ENCODE measurements at regions not wholly inside any gene's neighbourhood (a gene's known extent, or its start where the extent isn't known, plus 50 kb on each side); places are given as distances from the start of the nearest gene placed in this dataset.

DNA sequence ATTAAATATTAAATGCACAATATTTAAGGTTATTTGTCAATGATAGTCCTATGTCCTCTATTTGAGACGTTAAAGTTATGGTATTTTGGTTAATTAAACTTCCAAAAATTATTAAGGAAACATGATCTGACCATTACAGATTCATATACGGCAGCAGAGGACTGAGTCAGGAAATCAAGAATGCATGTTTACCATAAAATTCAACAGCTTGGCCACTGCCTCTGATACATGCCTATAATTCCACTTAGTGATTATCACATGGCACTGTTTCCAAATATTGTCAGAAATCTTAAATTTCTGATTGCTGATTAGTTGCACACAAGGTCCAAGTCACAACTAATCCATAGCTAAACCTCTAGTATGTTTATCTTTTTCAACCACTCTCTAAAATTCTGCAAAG is 232.2 kb upstream of the UGT8 start:
- no peaks in the 10 kb centered on the region for H3K4me1 ChIP-seq
- no peaks in the 10 kb centered on the region for H3K9me3 ChIP-seq
- no peaks in the 10 kb centered on the region for H3K36me3 ChIP-seq
- TF ChIP-seq POLR2AphosphoS5 (IDR thresholded peaks at IDR 0.05) (no peak), EP300 (IDR thresholded peaks at IDR 0.05) (no peak), CTCF (IDR thresholded peaks at IDR 0.05) (no peak), POLR2A (IDR thresholded peaks at IDR 0.05) (no peak)
- no peak overlapping the region for H3K4me3 ChIP-seq
- no peaks in the 10 kb centered on the region for H3K27me3 ChIP-seq
- no peak for ATAC-seq (ENCODE audit: low FRiP score in 2 of 2)
- 66 to 71% methylated on average over 2 of the region's 2 CpGs for WGBS, 2 donors
- DNase-seq, result no peak
- H3K27ac ChIP-seq, result no peak overlapping the region

GRCh38 chr4:114368751-114369150 is 229.9 kb upstream of the UGT8 start:
- no peaks in the 10 kb centered on the region for H3K9me3 ChIP-seq
- ATAC-seq (ENCODE audit: low FRiP score in 2 of 2) (no peak), DNase-seq (no peak)
- H3K27me3 ChIP-seq, result no peaks in the 10 kb centered on the region
- H3K4me3 ChIP-seq, result no peak overlapping the region
- no peak overlapping the region for H3K27ac ChIP-seq
- no peaks in the 10 kb centered on the region for H3K4me1 ChIP-seq
- 26 to 46% methylated on average over 1 of the region's 1 CpG for WGBS, 2 donors
- H3K36me3 ChIP-seq, result no peaks in the 10 kb centered on the region
- no peak for TF ChIP-seq EP300 (IDR thresholded peaks at IDR 0.05)
- TF ChIP-seq CTCF (IDR thresholded peaks at IDR 0.05), result no peak
- TF ChIP-seq POLR2AphosphoS5 (IDR thresholded peaks at IDR 0.05), result no peak
- TF ChIP-seq POLR2A (IDR thresholded peaks at IDR 0.05), result no peak

DNA sequence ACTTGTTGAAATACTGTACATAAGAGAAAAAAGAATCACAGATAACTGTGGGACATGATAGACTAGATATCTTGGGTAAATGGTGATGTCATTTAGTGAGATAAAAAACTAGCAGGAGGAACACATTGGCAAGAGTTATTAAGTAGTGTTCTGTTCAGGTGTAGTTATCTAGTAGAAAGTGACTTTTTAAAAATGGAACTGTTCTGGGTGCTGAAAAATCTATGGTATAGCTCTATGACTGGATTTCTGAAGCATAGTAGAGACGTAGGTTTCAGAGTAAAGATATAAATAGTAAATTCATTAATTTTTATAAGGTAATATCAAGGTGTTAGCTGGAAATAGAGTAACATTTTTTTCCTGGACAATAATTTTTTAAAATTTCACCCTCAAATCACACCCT is 225.1 kb upstream of the UGT8 start:
- no peaks in the 10 kb centered on the region for H3K36me3 ChIP-seq

DNA sequence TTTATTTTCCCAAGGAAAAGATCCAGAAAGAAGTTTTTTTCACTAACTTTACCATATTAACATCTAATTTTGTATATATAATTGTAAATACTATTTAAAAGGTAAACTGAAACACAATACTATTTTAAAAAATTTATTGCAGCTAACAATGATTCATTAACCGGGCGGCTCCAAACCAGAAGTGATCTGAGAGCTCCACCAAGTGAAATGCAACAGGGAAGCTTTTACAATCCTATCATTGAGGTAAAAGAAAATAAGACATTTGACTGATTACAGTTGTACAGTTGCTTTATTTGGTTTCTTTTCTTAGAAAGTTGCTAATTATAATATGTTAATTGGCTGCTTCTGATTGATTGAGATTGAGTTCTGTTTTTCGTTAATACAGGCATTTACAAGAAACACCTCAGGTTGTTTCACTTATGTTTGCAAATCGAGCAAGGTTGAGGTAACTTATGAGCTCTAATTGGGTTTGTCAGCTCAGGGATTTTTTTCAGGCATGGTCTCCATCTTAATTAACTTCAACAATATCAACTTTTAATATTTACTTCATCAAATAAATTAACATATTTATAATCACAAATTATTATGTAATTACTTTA is 220.2 kb upstream of the UGT8 start:
- TF ChIP-seq POLR2AphosphoS5 (IDR thresholded peaks at IDR 0.05) (no peak), CTCF (IDR thresholded peaks at IDR 0.05) (no peak), POLR2A (IDR thresholded peaks at IDR 0.05) (no peak), EP300 (IDR thresholded peaks at IDR 0.05) (no peak)
- DNase-seq, result no peak
- ATAC-seq (ENCODE audit: low FRiP score in 2 of 2), result no peak
- no peaks in the 10 kb centered on the region for H3K36me3 ChIP-seq
- H3K4me3 ChIP-seq, result no peak overlapping the region
- no peaks in the 10 kb centered on the region for H3K4me1 ChIP-seq
- no peaks in the 10 kb centered on the region for H3K9me3 ChIP-seq
- 63 to 66% methylated on average over 4 of the region's 4 CpGs for WGBS, 2 donors
- H3K27ac ChIP-seq, result no peak overlapping the region
- no peaks in the 10 kb centered on the region for H3K27me3 ChIP-seq

More for the DNA sequence above, 225.1 kb upstream of the UGT8 start:
- Histone ChIP-seq H3K4me3 (no peak overlapping the region), H3K9me3 (no peaks in the 10 kb centered on the region), H3K27ac (no peak overlapping the region), H3K4me1 (no peaks in the 10 kb centered on the region), H3K27me3 (no peaks in the 10 kb centered on the region)
- TF ChIP-seq EP300 (IDR thresholded peaks at IDR 0.05), result no peak
- TF ChIP-seq POLR2A (IDR thresholded peaks at IDR 0.05), result no peak
- TF ChIP-seq POLR2AphosphoS5 (IDR thresholded peaks at IDR 0.05), result no peak
- TF ChIP-seq CTCF (IDR thresholded peaks at IDR 0.05), result no peak
- ATAC-seq (ENCODE audit: low FRiP score in 2 of 2), result no peak
- WGBS, 2 donors, result 58 to 74% methylated on average over 1 of the region's 1 CpG
- no peak for DNase-seq

DNA sequence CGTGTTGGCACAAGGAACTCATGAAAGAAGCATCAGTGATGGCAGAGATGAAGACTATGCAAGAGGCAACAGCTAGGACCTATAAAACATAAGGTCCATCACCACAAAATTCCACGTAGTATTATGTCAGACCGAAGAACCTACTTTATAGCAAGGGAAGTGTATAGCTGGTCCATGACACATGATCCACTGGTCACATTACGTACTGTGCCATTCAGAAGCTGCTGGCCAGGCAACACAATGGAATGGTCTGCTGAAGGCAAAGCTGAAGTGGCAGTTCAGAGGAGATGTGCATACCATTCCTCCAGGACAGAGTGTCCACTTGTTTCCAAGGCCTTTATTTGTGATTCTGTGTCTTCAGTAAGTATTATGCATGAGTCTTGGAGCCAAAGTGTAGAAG is 215.5 kb upstream of the UGT8 start:
- DNase-seq (no peak), ATAC-seq (ENCODE audit: low FRiP score in 2 of 2) (peak in 1 of 2 donors; percentile 34)
- H3K4me3 ChIP-seq, result no peak overlapping the region
- no peaks in the 10 kb centered on the region for H3K36me3 ChIP-seq
- WGBS, 2 donors, result 86 to 94% methylated on average over 4 of the region's 4 CpGs
- no peak overlapping the region for H3K27ac ChIP-seq
- no peaks in the 10 kb centered on the region for H3K27me3 ChIP-seq
- H3K4me1 ChIP-seq, result no peaks in the 10 kb centered on the region
- H3K9me3 ChIP-seq, result no peaks in the 10 kb centered on the region
- no peak for TF ChIP-seq POLR2A (IDR thresholded peaks at IDR 0.05)
- TF ChIP-seq CTCF (IDR thresholded peaks at IDR 0.05), result no peak
- TF ChIP-seq EP300 (IDR thresholded peaks at IDR 0.05), result no peak
- TF ChIP-seq POLR2AphosphoS5 (IDR thresholded peaks at IDR 0.05), result no peak

Measured in upper lobe of left lung (tissue), 6 donors.